Endodermal cell (in vitro differentiated cells): ENCODE measurements at regions not wholly inside any gene's neighbourhood (a gene's known extent, or its start where the extent isn't known, plus 50 kb on each side); places are given as distances from the start of the nearest gene placed in this dataset.

Experiments used
- DNase-seq: peaks from one replicate; pipeline ENCODE4 v3.0.0-alpha.2; 2017
- H3K27ac ChIP-seq: 2 replicates; pipeline ENCODE4 v1.5.1; 2013; ENCODE audit warnings: mild to moderate bottlenecking, low read depth, low read length, moderate library complexity
- H3K27me3 ChIP-seq: 2 replicates; pipeline ENCODE4 v1.6.1; 2013; ENCODE audit warnings: mild to moderate bottlenecking, low read length, moderate library complexity; ENCODE audit not compliant: insufficient read depth, control insufficient read depth, poor library complexity, severe bottlenecking
- H3K36me3 ChIP-seq: 2 replicates; pipeline ENCODE4 v1.7.0; 2013; ENCODE audit warnings: mild to moderate bottlenecking, low read length, moderate library complexity; ENCODE audit not compliant: control insufficient read depth, insufficient read depth
- H3K4me1 ChIP-seq: one replicate; pipeline ENCODE4 v1.7.0; 2013; ENCODE audit warnings: low read length; ENCODE audit not compliant: control insufficient read depth, insufficient read depth
- H3K4me3 ChIP-seq: 2 replicates; pipeline ENCODE4 v1.5.1; 2013; ENCODE audit warnings: mild to moderate bottlenecking, low read length, moderate library complexity
- H3K9ac ChIP-seq: 2 replicates; pipeline ENCODE4 v1.6.1; 2013; ENCODE audit warnings: mild to moderate bottlenecking, low read length, moderate library complexity; ENCODE audit not compliant: poor library complexity, severe bottlenecking; ENCODE audit errors: extremely low read depth
- H3K9me3 ChIP-seq: 2 replicates; pipeline ENCODE4 v1.6.1; 2013; ENCODE audit warnings: mild to moderate bottlenecking, low read length, moderate library complexity; ENCODE audit not compliant: control insufficient read depth
- H3K27ac Mint-ChIP-seq: 2 replicates; pipeline ENCODE4 v1.8.0; 2020; ENCODE audit warnings: mixed read lengths
- H3K27me3 Mint-ChIP-seq: 2 replicates; pipeline ENCODE4 v1.8.0; 2021; ENCODE audit warnings: mild to moderate bottlenecking, mixed read lengths; ENCODE audit not compliant: insufficient read depth
- H3K36me3 Mint-ChIP-seq: 2 replicates; pipeline ENCODE4 v1.8.0; 2020; ENCODE audit warnings: low read depth, mixed read lengths
- H3K4me1 Mint-ChIP-seq: 2 replicates; pipeline ENCODE4 v1.8.0; 2020; ENCODE audit warnings: mixed read lengths
- H3K4me3 Mint-ChIP-seq: 2 replicates; pipeline ENCODE4 v1.8.0; 2020; ENCODE audit warnings: mild to moderate bottlenecking, moderate library complexity, mixed read lengths
- H3K9me3 Mint-ChIP-seq: 2 replicates; pipeline ENCODE4 v1.8.0; 2020; ENCODE audit warnings: mild to moderate bottlenecking, mixed read lengths
- WGBS, 2 experiments: methylation state at CpG; one replicate each; pipeline versions ENCODE4 v1.1.5 to v1.1.7; 2013; ENCODE audit warnings: missing lambda C conversion rate in 2 of 2, mixed read lengths in 1 of 2; ENCODE audit not compliant: insufficient coverage in 1 of 2, insufficient read length in 1 of 2; 5-methylcytosine and 5-hydroxymethylcytosine counted together
- TF ChIP-seq, protein P1 (sequence below): fragments of 200-600 bp; sonication (generic); conservative IDR thresholded peaks from 2 replicates; pipeline ENCODE4 v1.5.0; 2021; ENCODE audit warnings: antibody characterized with exemption, mild to moderate bottlenecking

- Mint-ChIP-seq H3K27me3 (peaks cover 2% of the 10 kb centered on the region), H3K9me3 (peaks cover 2% of the 10 kb centered on the region), H3K36me3 (no peaks in the 10 kb centered on the region), H3K4me1 (no peaks in the 10 kb centered on the region), H3K27ac (no peak overlapping the region), H3K4me3 (no peak overlapping the region)
- 91 to 100% methylated on average over 1 to 2 of the region's 2 CpGs for WGBS, 2 experiments
- no peaks in the 10 kb centered on the region for H3K36me3 ChIP-seq
- H3K9ac ChIP-seq = no peak overlapping the region
- H3K27ac ChIP-seq = no peak overlapping the region
- H3K4me3 ChIP-seq = no peak overlapping the region
- no peak for DNase-seq
- no peaks in the 10 kb centered on the region for H3K9me3 ChIP-seq
- H3K27me3 ChIP-seq = no peaks in the 10 kb centered on the region
- no peaks in the 10 kb centered on the region for H3K4me1 ChIP-seq
- TF ChIP-seq, protein P1, sequence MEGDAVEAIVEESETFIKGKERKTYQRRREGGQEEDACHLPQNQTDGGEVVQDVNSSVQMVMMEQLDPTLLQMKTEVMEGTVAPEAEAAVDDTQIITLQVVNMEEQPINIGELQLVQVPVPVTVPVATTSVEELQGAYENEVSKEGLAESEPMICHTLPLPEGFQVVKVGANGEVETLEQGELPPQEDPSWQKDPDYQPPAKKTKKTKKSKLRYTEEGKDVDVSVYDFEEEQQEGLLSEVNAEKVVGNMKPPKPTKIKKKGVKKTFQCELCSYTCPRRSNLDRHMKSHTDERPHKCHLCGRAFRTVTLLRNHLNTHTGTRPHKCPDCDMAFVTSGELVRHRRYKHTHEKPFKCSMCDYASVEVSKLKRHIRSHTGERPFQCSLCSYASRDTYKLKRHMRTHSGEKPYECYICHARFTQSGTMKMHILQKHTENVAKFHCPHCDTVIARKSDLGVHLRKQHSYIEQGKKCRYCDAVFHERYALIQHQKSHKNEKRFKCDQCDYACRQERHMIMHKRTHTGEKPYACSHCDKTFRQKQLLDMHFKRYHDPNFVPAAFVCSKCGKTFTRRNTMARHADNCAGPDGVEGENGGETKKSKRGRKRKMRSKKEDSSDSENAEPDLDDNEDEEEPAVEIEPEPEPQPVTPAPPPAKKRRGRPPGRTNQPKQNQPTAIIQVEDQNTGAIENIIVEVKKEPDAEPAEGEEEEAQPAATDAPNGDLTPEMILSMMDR = no peak
Measured at GRCh38 chr20:11391591-11391990, 526.1 kb upstream of the BTBD3 start.

DNA sequence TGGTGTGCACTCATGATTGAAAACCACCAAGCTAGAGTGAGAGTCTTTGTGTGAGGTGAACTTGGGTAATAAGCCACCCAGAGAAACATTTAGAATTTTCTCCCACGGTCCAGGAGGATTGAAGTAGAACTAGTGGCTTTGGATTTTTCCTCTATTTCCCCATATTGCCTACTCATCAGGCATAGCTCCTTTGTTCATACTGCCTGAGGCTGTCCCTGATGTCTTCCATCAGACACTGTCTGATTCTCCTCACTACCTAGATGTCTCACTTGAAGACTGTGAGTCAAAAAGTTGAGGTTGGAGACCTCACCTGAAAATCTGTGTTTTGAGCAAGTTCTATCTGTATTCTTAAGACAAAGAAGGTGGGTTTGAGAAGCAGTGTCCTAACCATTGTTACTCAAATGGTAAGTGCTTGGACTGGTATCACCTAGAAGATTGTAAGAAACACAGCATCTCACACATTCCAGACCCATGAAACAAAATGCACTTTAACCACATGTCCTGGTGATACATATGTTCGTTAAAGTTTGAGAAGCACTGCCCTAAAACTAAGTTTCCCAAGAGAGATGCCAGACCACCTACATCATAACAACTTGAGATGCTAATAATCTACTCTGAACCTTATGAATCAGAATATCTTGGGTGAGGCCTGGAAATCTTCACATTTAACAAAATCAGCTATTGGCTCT is 523.4 kb upstream of the BTBD3 start:
- no peak overlapping the region for H3K4me3 Mint-ChIP-seq
- H3K36me3 ChIP-seq = no peaks in the 10 kb centered on the region
- no peak for DNase-seq
- no peak overlapping the region for H3K9ac ChIP-seq
- H3K4me3 ChIP-seq = no peak overlapping the region
- H3K9me3 Mint-ChIP-seq = no peaks in the 10 kb centered on the region
- no peaks in the 10 kb centered on the region for H3K36me3 Mint-ChIP-seq
- peaks cover 2% of the 10 kb centered on the region for H3K27me3 Mint-ChIP-seq
- TF ChIP-seq, protein P1 = no peak
- no peaks in the 10 kb centered on the region for H3K4me1 ChIP-seq
- no peak overlapping the region for H3K27ac ChIP-seq
- no peaks in the 10 kb centered on the region for H3K9me3 ChIP-seq
- H3K4me1 Mint-ChIP-seq = no peaks in the 10 kb centered on the region
- no peak overlapping the region for H3K27ac Mint-ChIP-seq
- WGBS, 2 experiments = 57 to 86% methylated on average over 1 to 2 of the region's 2 CpGs
- no peaks in the 10 kb centered on the region for H3K27me3 ChIP-seq

- Mint-ChIP-seq H3K27ac (no peak overlapping the region), H3K9me3 (no peaks in the 10 kb centered on the region), H3K4me1 (no peaks in the 10 kb centered on the region), H3K36me3 (no peaks in the 10 kb centered on the region), H3K27me3 (peaks cover 2% of the 10 kb centered on the region), H3K4me3 (no peak overlapping the region)
- TF ChIP-seq, protein P1 = no peak
- WGBS, 2 experiments = 92 to 100% methylated on average over 1 to 2 of the region's 2 CpGs
- Histone ChIP-seq H3K27me3 (no peaks in the 10 kb centered on the region), H3K4me3 (no peak overlapping the region), H3K4me1 (no peaks in the 10 kb centered on the region), H3K27ac (no peak overlapping the region), H3K9me3 (no peaks in the 10 kb centered on the region), H3K9ac (no peak overlapping the region), H3K36me3 (no peaks in the 10 kb centered on the region)
- DNase-seq = no peak
Measured at GRCh38 chr20:11395581-11395980, 522.1 kb upstream of the BTBD3 start.
